GM12875 (cell line): ENCODE measurements at regions not wholly inside any gene's neighbourhood (a gene's known extent, or its start where the extent isn't known, plus 50 kb on each side); places are given as distances from the start of the nearest gene placed in this dataset.
"Not testable (repeated sequence)": the region's sequence is repeated elsewhere in the genome, so short reads cannot be mapped to it uniquely, and the experiment has no call there.

Source experiments
- H3K4me3 ChIP-seq: one replicate; pipeline ENCODE4 v1.5.1; 2011; ENCODE audit warnings: low read depth, low read length, control low read depth
- TF ChIP-seq, protein P1 (sequence below): IDR thresholded peaks from 2 replicates; pipeline ENCODE4 v1.5.1; 2011; ENCODE audit warnings: low read depth, mild to moderate bottlenecking, control low read depth, inconsistent platforms, low read length, moderate library complexity, borderline replicate concordance; ENCODE audit not compliant: insufficient read depth

- TF ChIP-seq, protein P1, sequence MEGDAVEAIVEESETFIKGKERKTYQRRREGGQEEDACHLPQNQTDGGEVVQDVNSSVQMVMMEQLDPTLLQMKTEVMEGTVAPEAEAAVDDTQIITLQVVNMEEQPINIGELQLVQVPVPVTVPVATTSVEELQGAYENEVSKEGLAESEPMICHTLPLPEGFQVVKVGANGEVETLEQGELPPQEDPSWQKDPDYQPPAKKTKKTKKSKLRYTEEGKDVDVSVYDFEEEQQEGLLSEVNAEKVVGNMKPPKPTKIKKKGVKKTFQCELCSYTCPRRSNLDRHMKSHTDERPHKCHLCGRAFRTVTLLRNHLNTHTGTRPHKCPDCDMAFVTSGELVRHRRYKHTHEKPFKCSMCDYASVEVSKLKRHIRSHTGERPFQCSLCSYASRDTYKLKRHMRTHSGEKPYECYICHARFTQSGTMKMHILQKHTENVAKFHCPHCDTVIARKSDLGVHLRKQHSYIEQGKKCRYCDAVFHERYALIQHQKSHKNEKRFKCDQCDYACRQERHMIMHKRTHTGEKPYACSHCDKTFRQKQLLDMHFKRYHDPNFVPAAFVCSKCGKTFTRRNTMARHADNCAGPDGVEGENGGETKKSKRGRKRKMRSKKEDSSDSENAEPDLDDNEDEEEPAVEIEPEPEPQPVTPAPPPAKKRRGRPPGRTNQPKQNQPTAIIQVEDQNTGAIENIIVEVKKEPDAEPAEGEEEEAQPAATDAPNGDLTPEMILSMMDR, result no peak
- no peak overlapping the region for H3K4me3 ChIP-seq
Observed at GRCh38 chr1:235052067-235053008, 76.3 kb downstream of the TOMM20 start.

GRCh38 chr1:235051521-235051920 lies 77.1 kb downstream of the TOMM20 start:
- TF ChIP-seq, protein P1, result no peak
- no peak overlapping the region for H3K4me3 ChIP-seq

DNA sequence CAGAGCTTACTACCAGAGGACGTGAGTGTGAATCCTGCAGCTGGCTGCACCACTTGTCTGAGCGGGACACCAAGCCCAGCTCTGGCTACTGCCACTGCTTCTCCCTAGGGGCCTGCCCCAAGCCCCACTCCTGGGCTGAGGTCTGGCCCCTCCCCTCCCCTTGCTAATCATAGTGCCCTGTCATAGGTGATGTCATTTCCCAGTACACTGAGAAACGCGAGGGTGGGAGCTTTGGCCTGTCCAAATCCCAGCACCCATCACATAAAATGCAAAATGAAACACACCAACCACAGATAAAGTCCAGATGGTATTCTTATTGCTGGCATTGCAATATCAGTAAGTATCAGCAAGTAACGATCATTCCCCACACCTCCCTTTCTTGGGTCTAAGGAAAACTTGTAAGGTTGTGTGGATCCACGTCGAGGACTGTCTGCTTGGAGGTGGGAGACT lies 77.7 kb downstream of the TOMM20 start:
- no peak overlapping the region for H3K4me3 ChIP-seq
- TF ChIP-seq, protein P1, result no peak

DNA sequence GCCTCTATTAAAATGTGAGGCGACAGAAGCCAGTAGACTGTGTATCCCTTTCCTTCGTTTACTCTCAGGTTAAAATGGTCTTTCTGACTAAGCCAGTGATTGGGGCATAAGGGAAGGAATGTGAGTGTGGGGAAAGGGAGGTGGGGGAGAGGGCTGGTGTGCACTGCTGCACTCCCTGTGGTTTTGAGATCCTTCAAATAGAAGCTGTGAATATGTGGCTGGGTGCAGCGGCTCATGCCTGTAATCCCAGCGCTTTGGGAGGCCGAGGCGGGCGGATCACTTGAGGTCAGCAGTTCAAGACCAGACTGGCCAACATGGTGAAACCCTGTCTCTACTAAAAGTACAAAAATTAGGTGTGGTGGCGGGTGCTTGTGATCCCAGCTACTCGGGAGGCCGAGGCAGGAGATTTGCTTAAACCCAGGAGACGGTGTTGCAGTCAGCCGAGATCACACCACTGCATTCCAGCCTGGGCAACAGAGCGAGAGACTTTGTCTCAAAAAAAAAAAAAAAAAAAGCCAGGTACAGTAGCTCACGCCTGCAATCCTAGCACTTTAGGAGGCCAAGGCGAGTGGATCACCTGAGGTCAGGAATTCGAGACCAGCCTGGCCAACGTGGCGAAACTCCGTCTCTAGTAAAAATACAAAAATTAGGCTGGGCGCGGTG lies 78.8 kb downstream of the TOMM20 start:
- not testable (repeated sequence) for H3K4me3 ChIP-seq

- TF ChIP-seq, protein P1, result no peak
- H3K4me3 ChIP-seq, result no peak overlapping the region
Observed at GRCh38 chr1:235049217-235049616, 79.4 kb downstream of the TOMM20 start.

DNA sequence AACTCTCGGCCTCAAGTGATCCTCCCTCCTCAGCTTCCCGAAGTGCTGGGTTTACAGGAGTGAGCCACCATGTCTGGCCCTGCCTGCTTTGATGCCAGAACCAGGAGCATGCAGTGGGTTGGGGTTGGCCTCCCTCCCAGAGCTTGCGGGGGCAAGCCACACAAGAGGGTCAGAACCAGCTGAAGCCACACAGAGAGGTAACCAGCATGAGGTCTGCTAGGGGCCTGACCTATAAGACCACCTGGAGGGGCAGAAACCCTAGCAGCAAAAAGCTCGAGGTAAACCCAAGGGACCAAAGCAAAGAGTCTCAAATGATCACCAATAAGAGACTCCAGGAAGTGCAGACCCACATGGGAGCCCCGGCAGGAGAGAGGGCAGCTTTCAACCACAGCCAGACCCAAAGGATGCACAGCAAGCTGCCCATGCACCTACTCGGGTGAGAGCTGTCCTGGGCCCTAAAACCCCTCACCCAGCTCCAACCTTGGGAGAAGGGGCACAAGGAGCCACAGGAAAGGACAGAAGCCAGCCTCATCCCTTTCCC lies 81.2 kb downstream of the TOMM20 start:
- H3K4me3 ChIP-seq, result peak overlapping the region; percentile 28
- TF ChIP-seq, protein P1, result no peak

DNA sequence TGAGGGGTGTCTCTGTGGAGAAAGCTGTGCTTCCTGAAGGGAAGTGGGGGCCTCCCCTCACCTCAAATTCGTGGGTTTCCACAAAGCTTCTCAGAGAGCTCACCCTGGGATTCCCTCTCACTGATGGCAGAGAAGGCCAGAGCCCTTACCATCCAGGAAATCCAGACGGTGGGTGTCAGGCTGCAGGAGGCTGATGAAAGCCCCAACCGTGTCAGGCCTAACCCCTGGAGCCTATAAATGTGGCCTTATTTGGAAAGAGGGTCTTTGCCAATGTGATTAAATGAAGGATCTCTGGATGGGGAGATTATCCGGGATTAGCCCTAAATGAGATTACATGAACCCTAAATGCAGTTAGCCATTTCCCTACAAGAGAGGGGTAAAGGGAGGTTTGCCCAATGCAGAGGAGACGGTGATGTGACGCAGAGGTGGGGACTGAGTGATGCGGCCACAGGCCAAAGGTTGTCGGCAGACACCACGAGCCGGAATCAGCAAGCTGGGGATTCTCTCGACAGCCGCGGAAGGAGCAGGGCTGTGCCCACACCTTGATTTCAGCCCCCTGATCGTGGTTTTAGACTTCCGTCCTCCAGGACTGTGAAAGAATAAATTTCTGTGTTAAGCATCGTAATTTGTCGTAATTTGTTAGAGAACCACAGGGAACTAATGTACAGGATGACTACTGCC lies 82.6 kb downstream of the TOMM20 start:
- H3K4me3 ChIP-seq, result no peak overlapping the region
- TF ChIP-seq, protein P1, result no peak
